ENCODE measurements at regions not wholly inside any gene's neighbourhood (a gene's known extent, or its start where the extent isn't known, plus 50 kb on each side); places are given as distances from the start of the nearest gene placed in this dataset.

DNA sequence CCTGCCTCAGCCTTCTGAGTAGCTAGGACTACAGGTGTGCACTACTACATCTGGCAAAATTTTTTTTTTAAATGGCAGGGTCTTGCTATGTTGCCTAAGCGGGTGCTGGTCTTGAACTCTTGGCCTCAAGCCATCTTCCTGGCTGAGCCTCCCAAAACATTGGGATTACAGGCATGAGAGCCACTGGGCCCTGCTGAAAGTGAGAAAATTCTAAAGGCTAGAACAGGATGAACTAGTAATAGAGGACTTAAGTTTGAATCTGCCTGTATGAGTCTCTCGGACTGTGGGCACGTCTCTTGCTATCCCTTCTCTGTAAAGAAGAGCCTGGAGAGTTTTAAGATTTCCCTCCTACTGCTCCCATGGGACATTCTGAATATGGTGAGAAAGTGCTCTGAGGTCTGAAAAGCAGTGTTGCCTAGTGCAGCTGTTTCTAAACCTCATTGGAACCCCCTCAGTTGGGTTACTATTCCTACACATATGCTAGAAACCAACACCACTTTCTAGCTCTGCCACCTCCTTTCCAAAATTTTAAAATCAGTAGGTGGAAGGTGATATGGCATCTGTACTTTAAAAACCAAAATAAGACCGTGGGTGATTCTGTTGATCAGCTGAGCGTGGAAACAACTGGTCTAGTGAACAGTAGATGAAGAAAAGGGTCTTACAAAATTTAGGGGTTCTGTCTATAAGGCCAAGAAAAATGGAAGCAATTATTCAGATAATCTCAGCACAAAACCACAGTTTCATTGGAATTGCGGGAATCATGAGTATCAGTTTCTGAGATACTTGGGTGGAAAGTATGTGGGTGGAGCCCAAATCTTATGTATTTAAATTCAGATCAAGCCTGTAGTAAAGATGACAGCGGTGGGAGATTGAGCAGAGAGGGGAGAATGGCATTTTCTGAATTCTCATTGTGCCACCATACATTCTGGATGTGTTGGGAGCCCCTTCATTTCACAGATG is 259.8 kb upstream of the CXCR4 start:
- TF ChIP-seq, protein P1, sequence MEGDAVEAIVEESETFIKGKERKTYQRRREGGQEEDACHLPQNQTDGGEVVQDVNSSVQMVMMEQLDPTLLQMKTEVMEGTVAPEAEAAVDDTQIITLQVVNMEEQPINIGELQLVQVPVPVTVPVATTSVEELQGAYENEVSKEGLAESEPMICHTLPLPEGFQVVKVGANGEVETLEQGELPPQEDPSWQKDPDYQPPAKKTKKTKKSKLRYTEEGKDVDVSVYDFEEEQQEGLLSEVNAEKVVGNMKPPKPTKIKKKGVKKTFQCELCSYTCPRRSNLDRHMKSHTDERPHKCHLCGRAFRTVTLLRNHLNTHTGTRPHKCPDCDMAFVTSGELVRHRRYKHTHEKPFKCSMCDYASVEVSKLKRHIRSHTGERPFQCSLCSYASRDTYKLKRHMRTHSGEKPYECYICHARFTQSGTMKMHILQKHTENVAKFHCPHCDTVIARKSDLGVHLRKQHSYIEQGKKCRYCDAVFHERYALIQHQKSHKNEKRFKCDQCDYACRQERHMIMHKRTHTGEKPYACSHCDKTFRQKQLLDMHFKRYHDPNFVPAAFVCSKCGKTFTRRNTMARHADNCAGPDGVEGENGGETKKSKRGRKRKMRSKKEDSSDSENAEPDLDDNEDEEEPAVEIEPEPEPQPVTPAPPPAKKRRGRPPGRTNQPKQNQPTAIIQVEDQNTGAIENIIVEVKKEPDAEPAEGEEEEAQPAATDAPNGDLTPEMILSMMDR (IDR thresholded peaks at IDR 0.05; ENCODE audit: extremely low read depth, missing control alignments), result no peak
- DNase-seq (ENCODE audit: low spot score), result no peak

DNA sequence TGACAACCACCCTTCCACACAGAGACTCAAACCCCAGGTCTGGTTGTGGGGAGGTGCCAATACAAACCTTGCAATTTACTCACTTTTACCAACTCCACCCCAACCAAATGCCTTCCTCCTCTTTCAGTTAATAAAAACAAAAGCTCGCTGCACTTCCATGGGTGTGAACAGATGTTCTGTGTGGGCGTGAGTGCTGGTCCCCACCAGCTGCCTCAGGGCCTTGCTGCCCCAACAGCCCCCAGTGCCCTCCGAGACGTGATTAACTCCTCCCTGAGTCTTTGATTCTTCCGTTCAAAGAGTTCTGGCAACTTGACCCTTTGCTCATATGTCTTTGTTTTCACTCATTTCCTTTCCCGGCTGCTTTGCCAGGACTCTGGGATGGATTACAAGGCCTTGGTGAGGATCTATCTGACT is 258.9 kb upstream of the CXCR4 start:
- no peak for DNase-seq (ENCODE audit: low spot score)

DNA sequence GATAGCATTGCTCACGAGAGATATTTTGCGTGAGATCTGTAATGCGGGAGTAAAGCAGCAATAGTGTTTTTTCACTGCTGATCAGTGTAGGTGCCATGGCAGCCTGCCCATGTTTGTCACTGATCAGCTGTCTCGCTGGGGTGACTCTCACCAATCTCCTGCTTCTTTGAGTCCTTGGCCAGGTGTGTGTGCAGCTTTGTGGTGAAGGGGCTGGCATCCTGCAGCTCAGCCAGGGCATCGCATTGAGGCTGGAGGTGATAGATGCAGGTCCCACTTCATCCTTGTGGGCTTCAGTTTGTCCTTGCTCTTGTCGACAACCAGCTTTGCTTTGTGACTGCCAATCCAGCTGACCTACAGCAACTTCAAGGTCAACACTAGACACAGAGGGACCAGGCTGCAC is 258.3 kb upstream of the CXCR4 start:
- DNase-seq (ENCODE audit: low spot score), result no peak
- TF ChIP-seq, protein P1 (IDR thresholded peaks at IDR 0.05; ENCODE audit: extremely low read depth, missing control alignments), result no peak

More for the DNA sequence above, 258.9 kb upstream of the CXCR4 start:
- TF ChIP-seq, protein P1 (IDR thresholded peaks at IDR 0.05; ENCODE audit: extremely low read depth, missing control alignments), result no peak

DNA sequence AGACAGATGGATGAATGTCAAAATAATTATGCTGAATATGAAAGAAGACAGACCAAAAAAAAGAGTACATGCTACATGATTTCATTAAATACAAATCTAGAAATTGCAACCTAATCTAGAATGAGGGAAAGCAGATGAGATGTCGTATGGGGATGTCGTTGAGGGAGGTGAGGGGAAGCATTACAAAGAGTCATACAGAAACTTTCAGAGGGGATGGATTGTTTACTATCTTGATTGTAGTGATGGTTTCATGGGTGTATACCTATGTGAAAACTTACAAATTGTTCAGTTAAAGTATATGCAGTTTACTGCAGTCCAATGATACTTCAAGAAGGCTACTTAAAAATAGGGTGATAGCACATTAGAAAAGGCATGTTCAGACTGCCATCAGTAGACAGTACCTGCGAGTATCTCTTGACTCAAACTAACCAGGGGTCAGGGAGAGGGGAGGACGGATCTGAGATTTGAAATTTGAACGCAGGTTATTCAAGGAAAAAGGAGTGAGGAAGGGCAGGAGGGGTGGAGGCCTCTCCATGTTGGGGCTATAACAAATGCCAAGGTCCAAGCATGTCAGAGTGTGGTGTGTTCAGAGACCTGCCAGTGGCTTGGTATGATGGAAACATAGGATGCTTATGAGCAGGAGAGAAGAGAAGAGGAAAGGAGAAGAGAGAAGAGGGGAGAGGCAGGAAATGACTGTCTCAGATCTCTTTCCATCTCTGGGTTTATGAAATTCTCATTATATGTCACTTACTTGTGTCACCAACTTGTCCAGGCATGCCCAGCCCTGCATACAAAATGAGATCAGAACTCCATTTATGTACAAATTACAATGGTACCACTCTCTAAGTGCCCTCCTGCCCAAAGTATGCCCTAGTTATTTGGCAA is 257.3 kb upstream of the CXCR4 start:
- TF ChIP-seq, protein P1 (IDR thresholded peaks at IDR 0.05; ENCODE audit: extremely low read depth, missing control alignments), result no peak
- DNase-seq (ENCODE audit: low spot score), result no peak

DNA sequence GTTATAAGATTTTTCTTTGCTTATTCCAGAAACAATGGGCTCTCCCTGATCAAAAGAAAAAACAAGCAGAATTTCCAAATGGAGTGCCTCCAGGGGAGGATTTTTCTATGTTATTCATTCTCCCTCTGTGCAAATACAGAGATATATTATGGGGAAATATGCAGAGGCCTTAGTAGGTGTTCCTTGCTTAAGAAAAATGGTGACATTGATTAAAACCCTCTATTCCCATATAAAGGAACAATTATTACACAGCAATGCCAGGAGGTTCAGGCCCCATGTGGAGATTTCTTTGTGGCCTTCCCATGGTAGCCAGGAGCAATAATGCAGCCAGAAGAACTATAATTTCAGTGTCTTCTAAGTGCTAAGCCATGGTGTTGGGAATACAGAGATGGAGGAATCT is 255.9 kb upstream of the CXCR4 start:
- DNase-seq (ENCODE audit: low spot score), result no peak
- TF ChIP-seq, protein P1 (IDR thresholded peaks at IDR 0.05; ENCODE audit: extremely low read depth, missing control alignments), result no peak

DNA sequence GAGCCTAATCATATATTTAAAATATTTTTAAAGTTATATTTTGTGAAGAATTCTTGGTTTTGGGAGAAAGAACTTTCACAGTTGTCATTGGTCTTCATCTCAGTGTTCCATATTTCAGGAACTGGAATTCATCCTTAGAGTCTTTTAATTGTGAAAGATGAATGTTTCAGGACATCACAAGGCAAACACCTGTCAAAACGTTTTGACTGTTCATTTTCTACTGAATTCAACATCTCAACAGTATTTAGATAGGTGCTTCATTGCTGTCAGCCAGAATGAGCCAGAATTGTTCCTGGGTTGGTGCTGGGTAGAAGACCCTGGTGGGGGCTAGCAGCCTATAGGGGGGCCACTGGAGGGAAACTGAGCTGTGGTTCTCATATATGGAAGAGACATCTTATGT is 255.1 kb upstream of the CXCR4 start:
- TF ChIP-seq, protein P1 (IDR thresholded peaks at IDR 0.05; ENCODE audit: extremely low read depth, missing control alignments), result no peak
- no peak for DNase-seq (ENCODE audit: low spot score)

DNA sequence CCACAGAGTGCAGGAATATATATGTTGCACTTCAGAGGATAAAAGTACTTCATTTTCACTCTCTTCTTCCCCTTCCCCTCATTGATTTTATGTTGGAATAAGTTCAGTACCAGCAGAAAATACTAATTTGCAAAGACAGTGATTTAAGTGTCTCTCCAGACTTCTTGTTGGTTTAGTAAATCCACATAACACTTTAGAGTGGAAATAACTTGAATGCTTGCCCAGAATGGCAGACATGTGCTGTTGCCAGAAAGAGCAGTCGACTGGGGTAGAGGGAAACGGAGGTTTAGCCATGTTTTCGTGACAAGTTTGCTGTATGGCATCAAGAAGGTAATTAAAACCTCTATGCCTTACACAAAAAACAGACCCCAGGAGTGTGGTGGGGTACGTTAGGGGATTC is 246.0 kb upstream of the CXCR4 start:
- TF ChIP-seq, protein P1 (IDR thresholded peaks at IDR 0.05; ENCODE audit: extremely low read depth, missing control alignments), result no peak
- DNase-seq (ENCODE audit: low spot score), result no peak

All from GM20000 (cell line).